ENCODE measurements at regions not wholly inside any gene's neighbourhood (a gene's known extent, or its start where the extent isn't known, plus 50 kb on each side); places are given as distances from the start of the nearest gene placed in this dataset.

DNA sequence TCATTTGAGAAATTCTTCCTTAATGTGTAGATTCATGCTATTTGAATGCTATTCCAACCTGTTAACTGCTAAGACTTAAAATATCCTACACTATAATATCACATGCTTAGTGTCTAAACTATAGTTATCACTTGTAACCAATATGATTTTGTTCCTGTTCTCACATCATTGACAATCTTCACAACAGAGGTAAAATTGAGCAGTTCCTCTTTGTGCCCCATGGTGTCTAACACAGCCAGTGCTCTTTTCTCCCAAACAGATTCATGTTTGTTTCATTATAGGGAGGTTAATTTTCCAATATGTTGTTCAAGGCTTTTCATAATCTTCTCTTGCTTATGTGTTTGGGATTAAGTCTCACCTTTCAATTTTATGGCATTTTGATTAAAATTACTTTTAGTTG lies 591.1 kb downstream of the ZPLD1 start:
- Mint-ChIP-seq H3K27ac (no peak overlapping the region), H3K27me3 (no peaks in the 10 kb centered on the region), H3K9me3 (no peaks in the 10 kb centered on the region), H3K4me3 (no peak overlapping the region), H3K36me3 (ENCODE audit: low read depth) (no peaks in the 10 kb centered on the region), H3K4me1 (ENCODE audit: low read depth) (no peaks in the 10 kb centered on the region)
- no peak for DNase-seq

DNA sequence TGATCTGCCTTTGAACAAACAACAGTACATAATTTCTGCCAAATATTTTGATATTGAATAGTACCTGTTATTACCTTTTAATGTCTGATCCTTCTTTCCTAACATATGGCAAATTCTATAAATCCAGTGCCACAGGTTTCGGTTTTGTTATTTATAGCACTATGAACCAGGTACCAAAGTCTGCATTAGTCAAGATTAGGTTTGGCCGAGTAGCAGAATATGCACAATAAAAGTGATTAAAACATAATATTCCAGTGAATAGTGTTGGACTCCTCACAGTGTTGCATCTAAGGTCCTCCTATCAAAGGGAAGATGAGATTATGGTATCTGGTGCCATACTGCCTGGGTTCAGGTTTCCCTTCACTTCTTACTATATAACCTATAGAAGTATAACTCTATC lies 599.0 kb downstream of the ZPLD1 start:
- H3K4me1 Mint-ChIP-seq (ENCODE audit: low read depth), result no peaks in the 10 kb centered on the region
- no peak overlapping the region for H3K4me3 Mint-ChIP-seq
- H3K27me3 Mint-ChIP-seq, result no peaks in the 10 kb centered on the region
- no peak for DNase-seq
- H3K9me3 Mint-ChIP-seq, result peaks cover 2% of the 10 kb centered on the region
- H3K36me3 Mint-ChIP-seq (ENCODE audit: low read depth), result no peaks in the 10 kb centered on the region
- H3K27ac Mint-ChIP-seq, result no peak overlapping the region

DNA sequence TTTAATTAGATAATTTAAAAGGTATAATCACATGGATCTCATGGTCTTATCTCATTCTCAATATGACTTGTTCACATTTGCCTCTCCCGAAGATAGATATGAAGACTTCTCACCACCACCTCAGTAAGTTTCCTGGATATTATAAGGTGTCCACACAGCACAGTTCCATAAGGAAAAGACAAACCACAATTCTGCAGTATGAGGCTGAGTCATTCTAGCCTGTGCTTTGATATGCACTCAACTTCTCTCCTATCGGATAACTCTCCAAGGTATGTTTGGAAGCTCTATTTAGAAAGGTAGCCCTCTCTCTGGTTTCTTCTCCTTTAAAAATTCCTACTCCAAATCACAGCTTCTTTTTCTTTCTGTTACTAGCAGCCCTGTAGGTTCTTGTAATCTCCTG lies 612.8 kb downstream of the ZPLD1 start:
- no peak for DNase-seq
- H3K4me3 Mint-ChIP-seq, result no peak overlapping the region
- H3K9me3 Mint-ChIP-seq, result peaks cover 2% of the 10 kb centered on the region
- H3K4me1 Mint-ChIP-seq (ENCODE audit: low read depth), result no peaks in the 10 kb centered on the region
- H3K27ac Mint-ChIP-seq, result no peak overlapping the region
- H3K36me3 Mint-ChIP-seq (ENCODE audit: low read depth), result no peaks in the 10 kb centered on the region
- no peaks in the 10 kb centered on the region for H3K27me3 Mint-ChIP-seq

DNA sequence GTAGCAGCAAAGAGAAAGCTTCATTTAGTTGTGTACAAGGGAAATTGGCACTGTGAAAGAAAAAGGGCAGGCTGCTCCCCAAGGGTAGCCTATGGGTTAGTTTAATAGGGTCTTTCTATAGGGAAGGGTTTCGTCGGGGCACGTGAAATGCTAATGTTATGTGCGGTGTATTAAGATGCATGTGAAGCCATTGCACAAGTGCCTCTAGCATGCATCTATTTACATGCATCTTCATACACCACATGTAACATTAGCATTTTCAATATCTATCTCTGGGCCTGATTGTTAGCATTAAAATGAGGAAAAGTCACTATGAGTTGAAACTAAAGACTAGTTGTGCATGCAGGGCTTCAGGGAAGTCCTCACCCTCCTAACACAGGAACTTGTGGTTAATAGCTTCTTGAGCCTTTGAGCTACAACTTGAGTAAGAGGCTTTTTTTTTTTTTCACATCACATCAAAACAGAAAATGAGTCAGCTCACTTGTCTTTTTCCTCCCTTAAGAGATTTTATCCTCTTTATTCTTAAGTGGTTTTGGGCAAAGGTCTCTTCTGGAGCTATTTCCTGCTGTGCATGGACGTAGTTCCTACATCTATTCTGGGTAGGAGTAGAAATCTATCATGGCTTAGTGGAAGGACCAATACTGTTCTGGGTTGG lies 613.4 kb downstream of the ZPLD1 start:
- Mint-ChIP-seq H3K27ac (no peak overlapping the region), H3K4me1 (ENCODE audit: low read depth) (no peaks in the 10 kb centered on the region), H3K4me3 (no peak overlapping the region), H3K9me3 (peaks cover 2% of the 10 kb centered on the region), H3K36me3 (ENCODE audit: low read depth) (no peaks in the 10 kb centered on the region), H3K27me3 (no peaks in the 10 kb centered on the region)
- no peak for DNase-seq

DNA sequence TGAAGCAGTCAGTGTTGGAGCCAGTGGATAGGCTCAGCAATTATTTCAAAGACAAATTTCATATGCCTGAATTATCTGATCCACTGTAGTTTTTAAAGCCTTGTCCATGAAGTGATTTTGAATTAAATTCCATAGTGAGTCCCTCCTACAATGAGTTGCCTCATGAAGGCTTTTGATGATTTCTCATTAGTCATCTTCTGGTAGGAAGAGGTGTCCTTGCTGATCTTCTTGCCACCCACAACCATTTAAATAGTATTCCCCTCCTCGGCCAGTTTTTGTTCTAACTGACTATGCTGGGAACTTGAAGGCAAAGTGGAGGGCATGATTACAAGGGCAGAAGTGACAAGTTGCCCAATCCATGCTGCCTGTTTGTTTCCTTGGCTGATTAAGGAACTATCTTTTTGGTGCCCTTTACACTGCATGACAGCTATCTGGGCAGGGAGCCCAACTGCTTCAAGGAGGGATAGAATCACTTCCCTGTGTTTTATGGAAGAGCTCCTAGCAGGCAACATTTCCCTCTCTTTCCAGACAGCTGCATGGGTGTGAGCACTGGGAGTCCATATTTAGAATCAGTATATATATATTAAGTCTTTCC lies 617.5 kb downstream of the ZPLD1 start:
- no peak for DNase-seq
- Mint-ChIP-seq H3K36me3 (ENCODE audit: low read depth) (no peaks in the 10 kb centered on the region), H3K4me3 (no peak overlapping the region), H3K27ac (no peak overlapping the region), H3K4me1 (ENCODE audit: low read depth) (no peaks in the 10 kb centered on the region), H3K9me3 (peaks cover 2% of the 10 kb centered on the region), H3K27me3 (no peaks in the 10 kb centered on the region)

DNA sequence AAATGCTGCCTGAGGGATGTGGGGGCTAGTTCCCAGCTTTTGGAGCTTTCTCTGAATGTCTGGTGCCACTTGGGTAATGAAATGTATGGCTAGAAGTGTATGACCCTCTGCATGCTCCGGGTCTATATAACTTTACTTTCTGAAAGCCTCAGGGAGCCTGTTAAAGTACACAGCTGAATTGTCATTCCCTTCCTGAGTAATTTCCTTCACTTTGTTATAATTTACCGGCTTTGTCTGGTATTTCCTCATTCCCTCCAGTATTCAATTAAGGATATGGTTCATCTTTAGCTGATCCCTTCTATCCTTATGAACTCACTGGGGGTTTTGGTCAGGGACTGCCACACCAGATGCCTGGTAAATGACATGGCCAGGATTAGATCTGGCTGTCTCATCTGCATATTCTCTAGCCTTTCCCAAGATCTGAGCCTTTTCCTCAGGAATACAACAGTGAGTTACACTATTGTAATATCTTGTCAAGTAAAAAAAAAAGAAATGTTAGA lies 620.3 kb downstream of the ZPLD1 start:
- peaks cover 2% of the 10 kb centered on the region for H3K9me3 Mint-ChIP-seq
- no peaks in the 10 kb centered on the region for H3K4me1 Mint-ChIP-seq (ENCODE audit: low read depth)
- no peaks in the 10 kb centered on the region for H3K27me3 Mint-ChIP-seq
- H3K27ac Mint-ChIP-seq, result no peak overlapping the region
- no peak overlapping the region for H3K4me3 Mint-ChIP-seq
- no peaks in the 10 kb centered on the region for H3K36me3 Mint-ChIP-seq (ENCODE audit: low read depth)
- no peak for DNase-seq

DNA sequence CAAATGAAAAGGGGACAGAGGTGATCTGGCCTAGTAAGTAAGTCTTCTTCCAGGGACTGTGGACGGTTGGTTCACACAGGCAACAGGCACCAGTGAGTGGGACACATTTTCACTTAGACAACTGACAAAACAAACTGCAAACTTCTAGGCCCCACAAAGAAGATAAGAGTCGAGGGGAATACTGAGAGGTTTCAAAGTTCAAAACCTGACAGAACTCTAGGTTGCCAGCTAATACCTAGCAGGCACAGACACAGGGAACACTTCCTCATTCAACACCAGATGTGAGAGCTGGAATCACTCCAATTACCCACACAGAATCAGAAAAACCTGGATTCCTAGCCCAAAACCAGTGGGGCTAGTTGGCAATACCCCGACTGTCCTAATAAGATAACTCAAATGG lies 621.7 kb downstream of the ZPLD1 start:
- Mint-ChIP-seq H3K9me3 (no peaks in the 10 kb centered on the region), H3K4me3 (no peak overlapping the region), H3K27ac (no peak overlapping the region), H3K36me3 (ENCODE audit: low read depth) (no peaks in the 10 kb centered on the region), H3K27me3 (no peaks in the 10 kb centered on the region), H3K4me1 (ENCODE audit: low read depth) (no peaks in the 10 kb centered on the region)
- no peak for DNase-seq

DNA sequence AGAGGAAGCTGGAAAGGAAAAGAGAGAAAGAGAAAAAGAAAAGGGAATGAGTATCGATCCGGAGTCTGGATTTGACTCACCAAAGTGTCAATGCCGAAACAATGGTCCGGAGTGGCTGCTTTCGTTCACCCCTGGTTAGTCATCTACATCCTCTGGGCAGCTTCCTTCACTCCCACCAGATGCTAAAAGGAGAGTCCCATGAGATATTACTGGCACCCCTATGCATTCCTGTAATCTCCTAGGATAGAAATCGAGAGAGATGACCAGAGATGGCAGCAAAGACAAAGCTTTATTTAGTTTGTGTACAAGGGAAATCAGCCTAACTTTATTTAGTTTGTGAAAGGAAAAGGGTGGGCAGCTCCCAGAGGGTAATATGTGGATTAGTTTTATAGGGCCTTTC lies 622.2 kb downstream of the ZPLD1 start:
- no peaks in the 10 kb centered on the region for H3K4me1 Mint-ChIP-seq (ENCODE audit: low read depth)
- no peaks in the 10 kb centered on the region for H3K27me3 Mint-ChIP-seq
- H3K36me3 Mint-ChIP-seq (ENCODE audit: low read depth), result no peaks in the 10 kb centered on the region
- no peak overlapping the region for H3K27ac Mint-ChIP-seq
- no peak for DNase-seq
- no peak overlapping the region for H3K4me3 Mint-ChIP-seq
- H3K9me3 Mint-ChIP-seq, result no peaks in the 10 kb centered on the region

DNA sequence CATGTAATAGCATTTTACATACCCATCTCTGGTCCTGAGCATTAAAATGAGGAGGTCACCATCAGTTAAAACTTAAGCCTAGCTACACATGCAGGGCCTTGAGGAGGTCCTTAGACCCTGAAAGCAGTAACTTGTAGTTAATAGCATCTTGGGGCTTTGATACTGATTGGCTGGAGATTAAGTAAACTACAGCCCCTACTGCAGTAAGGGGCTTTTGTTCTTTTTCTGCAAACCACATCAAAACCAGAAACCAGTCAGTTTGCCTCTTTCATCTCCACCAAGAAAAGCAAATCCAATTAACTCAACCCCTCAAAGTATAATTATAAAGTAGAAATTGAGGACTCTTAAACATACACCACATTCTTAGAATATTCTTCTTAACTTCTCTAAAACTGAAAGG lies 622.7 kb downstream of the ZPLD1 start:
- no peaks in the 10 kb centered on the region for H3K27me3 Mint-ChIP-seq
- no peaks in the 10 kb centered on the region for H3K36me3 Mint-ChIP-seq (ENCODE audit: low read depth)
- H3K9me3 Mint-ChIP-seq, result no peaks in the 10 kb centered on the region
- DNase-seq, result no peak
- H3K4me3 Mint-ChIP-seq, result no peak overlapping the region
- no peak overlapping the region for H3K27ac Mint-ChIP-seq
- H3K4me1 Mint-ChIP-seq (ENCODE audit: low read depth), result no peaks in the 10 kb centered on the region

DNA sequence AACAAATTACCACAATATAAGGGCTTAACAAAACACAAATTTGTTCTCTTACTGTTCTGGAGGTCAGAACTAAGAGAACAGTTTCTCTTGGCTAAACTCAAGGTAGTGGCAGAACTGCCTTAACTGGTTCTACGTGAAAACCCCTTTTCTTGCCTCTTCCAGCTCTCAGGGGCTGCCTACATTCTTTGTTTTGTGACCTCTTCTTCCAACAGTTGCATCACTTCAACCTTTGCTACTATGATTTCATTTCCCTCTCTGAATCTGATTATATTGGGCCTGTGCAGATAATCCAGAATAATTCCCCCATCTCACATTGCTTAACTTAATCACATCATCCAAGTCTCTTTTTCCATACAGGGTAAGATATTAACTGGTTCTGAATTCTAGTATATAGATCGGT lies 624.6 kb downstream of the ZPLD1 start:
- H3K9me3 Mint-ChIP-seq, result no peaks in the 10 kb centered on the region
- H3K36me3 Mint-ChIP-seq (ENCODE audit: low read depth), result no peaks in the 10 kb centered on the region
- no peak overlapping the region for H3K4me3 Mint-ChIP-seq
- no peaks in the 10 kb centered on the region for H3K4me1 Mint-ChIP-seq (ENCODE audit: low read depth)
- H3K27ac Mint-ChIP-seq, result no peak overlapping the region
- no peaks in the 10 kb centered on the region for H3K27me3 Mint-ChIP-seq
- no peak for DNase-seq

DNA sequence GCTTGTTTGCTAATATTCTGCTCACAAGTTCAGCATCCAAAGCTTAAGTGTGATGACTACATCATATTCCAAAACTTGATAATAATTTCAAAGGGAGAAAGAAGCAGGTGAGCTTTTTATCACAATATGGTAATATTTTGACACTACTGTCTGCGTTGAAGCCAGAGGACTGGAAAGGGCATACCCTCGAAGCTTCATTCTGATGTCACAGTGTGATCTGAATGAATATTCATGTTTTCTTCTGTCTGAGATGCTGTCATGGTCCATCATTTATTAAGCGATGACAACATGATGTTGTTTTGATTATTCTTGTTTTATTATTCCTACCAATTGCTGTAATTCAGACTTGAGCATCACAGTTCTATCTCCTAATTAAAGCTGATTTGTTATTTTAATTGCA lies 625.4 kb downstream of the ZPLD1 start:
- H3K27me3 Mint-ChIP-seq, result no peaks in the 10 kb centered on the region
- no peak for DNase-seq
- H3K36me3 Mint-ChIP-seq (ENCODE audit: low read depth), result no peaks in the 10 kb centered on the region
- no peak overlapping the region for H3K4me3 Mint-ChIP-seq
- no peaks in the 10 kb centered on the region for H3K9me3 Mint-ChIP-seq
- no peaks in the 10 kb centered on the region for H3K4me1 Mint-ChIP-seq (ENCODE audit: low read depth)
- H3K27ac Mint-ChIP-seq, result no peak overlapping the region

DNA sequence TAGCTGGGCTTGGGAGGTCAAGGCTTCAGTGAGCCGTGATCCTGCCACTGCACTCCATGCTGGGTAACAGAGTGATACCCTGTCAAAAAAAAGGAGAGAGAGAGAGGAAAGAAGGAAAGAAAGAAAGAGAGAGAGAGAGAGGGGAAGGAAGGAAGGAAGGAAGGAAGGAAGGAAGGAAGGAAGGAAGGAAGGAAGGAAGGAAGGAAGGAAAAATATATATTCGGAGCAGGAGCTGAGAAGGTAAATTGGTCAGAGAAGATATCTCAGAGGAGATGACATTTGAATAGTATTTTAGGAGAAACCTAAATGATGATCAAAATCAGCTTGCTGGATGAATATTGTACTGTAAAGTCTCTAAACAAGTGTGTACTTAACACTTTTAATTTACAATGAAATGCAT lies 633.1 kb downstream of the ZPLD1 start:
- H3K27me3 Mint-ChIP-seq, result no peaks in the 10 kb centered on the region
- peaks cover 2% of the 10 kb centered on the region for H3K9me3 Mint-ChIP-seq
- no peak overlapping the region for H3K4me3 Mint-ChIP-seq
- H3K36me3 Mint-ChIP-seq (ENCODE audit: low read depth), result no peaks in the 10 kb centered on the region
- H3K27ac Mint-ChIP-seq, result no peak overlapping the region
- no peaks in the 10 kb centered on the region for H3K4me1 Mint-ChIP-seq (ENCODE audit: low read depth)
- no peak for DNase-seq

DNA sequence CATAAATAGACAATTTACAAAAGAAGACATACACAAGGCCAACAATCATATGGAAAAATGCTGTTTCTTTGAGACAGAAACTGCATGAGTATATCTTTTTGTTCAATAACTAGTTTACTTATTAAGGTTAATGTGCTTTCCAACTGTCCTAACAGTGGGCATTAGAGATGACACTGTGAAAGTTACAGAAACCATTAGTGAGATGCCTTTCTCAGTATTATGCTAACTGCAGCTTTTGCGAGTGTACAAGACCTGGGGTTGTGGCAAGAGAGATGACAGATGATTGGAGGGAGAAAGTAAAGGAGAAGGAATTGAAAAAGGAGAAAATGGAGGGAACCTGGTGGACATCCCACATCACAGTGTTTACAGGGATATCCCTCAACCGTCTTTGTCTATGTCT lies 640.5 kb downstream of the ZPLD1 start:
- no peak overlapping the region for H3K27ac Mint-ChIP-seq
- H3K4me3 Mint-ChIP-seq, result no peak overlapping the region
- H3K36me3 Mint-ChIP-seq (ENCODE audit: low read depth), result no peaks in the 10 kb centered on the region

DNA sequence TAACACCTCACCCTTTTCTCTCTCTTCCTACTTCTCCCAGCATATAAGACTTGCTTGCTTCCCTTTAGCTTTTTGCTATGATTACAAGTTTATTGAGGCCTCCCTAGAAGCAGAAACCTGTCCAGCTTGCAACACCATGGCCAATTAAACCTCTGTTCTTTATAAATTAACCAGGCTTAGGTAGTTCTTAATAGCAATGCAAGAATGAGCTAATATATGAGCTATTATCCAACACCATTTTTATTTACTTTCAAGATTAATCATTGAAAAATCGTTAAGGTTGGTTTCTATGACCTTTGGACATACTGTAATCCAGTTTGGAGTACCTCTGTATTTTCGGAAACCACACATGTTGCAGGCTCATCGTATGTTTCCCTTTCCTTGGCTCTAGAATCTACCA lies 643.1 kb downstream of the ZPLD1 start:
- no peak overlapping the region for H3K27ac Mint-ChIP-seq
- H3K27me3 Mint-ChIP-seq, result no peaks in the 10 kb centered on the region
- H3K4me3 Mint-ChIP-seq, result no peak overlapping the region
- H3K4me1 Mint-ChIP-seq (ENCODE audit: low read depth), result no peaks in the 10 kb centered on the region
- DNase-seq, result no peak
- no peaks in the 10 kb centered on the region for H3K9me3 Mint-ChIP-seq
- H3K36me3 Mint-ChIP-seq (ENCODE audit: low read depth), result no peaks in the 10 kb centered on the region

More for the DNA sequence above, 640.5 kb downstream of the ZPLD1 start:
- Mint-ChIP-seq H3K9me3 (peaks cover 2% of the 10 kb centered on the region), H3K4me1 (ENCODE audit: low read depth) (no peaks in the 10 kb centered on the region), H3K27me3 (no peaks in the 10 kb centered on the region)
- no peak for DNase-seq

DNA sequence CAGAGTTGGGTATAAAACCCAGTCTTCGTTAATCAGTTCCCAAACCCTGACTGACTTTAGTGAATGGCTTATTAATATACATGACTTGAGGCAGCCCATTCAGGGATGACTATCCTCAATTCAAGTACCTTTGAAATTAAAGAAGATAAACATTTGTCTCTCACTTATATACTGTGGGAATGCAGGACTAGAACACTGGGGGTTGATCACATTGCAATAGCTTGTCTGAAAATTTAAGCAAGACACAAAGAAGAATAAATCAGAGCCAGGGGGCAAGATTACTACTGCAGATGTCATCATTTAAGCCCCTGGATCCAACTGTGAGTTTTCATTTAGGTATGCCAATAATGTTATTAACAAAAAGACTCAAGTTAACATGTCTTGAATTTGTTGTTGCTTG lies 647.7 kb downstream of the ZPLD1 start:
- H3K27ac Mint-ChIP-seq, result no peak overlapping the region
- no peaks in the 10 kb centered on the region for H3K9me3 Mint-ChIP-seq
- no peaks in the 10 kb centered on the region for H3K36me3 Mint-ChIP-seq (ENCODE audit: low read depth)
- DNase-seq, result no peak
- no peaks in the 10 kb centered on the region for H3K4me1 Mint-ChIP-seq (ENCODE audit: low read depth)
- H3K27me3 Mint-ChIP-seq, result no peaks in the 10 kb centered on the region
- H3K4me3 Mint-ChIP-seq, result no peak overlapping the region

All from activated T-cell treated with anti-CD3 and anti-CD28 coated beads, Interleukin-2, amount 50 U/mL, for 24 hours (primary cell).